ENCODE measurements at regions not wholly inside any gene's neighbourhood (a gene's known extent, or its start where the extent isn't known, plus 50 kb on each side); places are given as distances from the start of the nearest gene placed in this dataset.
A peak's percentile ranks its signal among the peaks of the same experiment; 100 is the strongest.

DNA sequence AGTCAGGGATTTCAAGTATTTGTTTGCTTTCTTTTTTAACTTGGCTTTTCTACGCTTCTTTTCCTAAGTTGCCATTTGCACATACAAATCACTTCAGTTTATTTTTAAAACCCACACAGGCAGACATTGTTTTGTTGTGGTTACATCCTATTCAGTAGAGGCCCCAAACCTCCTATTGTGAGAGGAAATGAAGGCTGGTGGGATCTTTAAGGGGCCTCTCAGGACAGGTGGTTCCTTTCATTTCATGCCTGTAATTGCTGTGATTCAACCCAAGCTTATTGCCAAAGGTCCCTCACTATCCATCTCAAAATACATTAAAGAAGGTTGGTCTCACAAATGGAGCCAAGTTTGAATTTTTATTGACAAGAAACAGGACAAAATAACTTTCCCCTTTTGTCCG lies 257.1 kb downstream of the ADAMTS20 start:
- DNase-seq (ENCODE audit: insufficient read length, low spot score) (no peak), FAIRE-seq (no peak)

- FAIRE-seq = no peak
- DNase-seq (ENCODE audit: insufficient read length, low spot score) = no peak
Observed at GRCh38 chr12:43294147-43294546, 257.9 kb downstream of the ADAMTS20 start.

- FAIRE-seq (no peak), DNase-seq (ENCODE audit: insufficient read length, low spot score) (no peak)
Observed at GRCh38 chr12:43293396-43293795, 258.6 kb downstream of the ADAMTS20 start.

DNA sequence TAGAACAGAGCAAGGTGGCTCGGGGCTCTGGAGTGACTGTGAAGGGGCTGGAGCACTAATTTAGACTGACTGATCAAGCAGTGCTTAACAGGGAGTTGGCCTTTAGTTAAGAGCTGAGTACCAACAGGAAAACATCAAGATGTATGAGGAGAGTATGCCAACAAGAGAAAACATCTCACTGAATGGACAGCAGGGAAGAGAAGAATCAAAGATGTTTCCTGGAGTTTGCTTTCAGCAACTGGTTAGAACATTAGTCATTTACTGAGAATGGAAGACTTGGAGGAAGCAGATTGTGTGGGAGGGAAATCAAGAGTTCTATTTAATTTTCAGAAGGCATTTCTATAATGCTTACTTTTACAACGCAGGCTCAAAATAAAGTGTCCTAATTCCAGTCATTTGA lies 259.3 kb downstream of the ADAMTS20 start:
- FAIRE-seq (peak; percentile 23), DNase-seq (ENCODE audit: insufficient read length, low spot score) (no peak)

- DNase-seq (ENCODE audit: insufficient read length, low spot score) = peak; percentile 25
- FAIRE-seq = peak; percentile 92
Observed at GRCh38 chr12:43291516-43291915, 260.5 kb downstream of the ADAMTS20 start.

GRCh38 chr12:43290836-43291235 lies 261.2 kb downstream of the ADAMTS20 start:
- peak; percentile 62 for FAIRE-seq
- no peak for DNase-seq (ENCODE audit: insufficient read length, low spot score)

DNA sequence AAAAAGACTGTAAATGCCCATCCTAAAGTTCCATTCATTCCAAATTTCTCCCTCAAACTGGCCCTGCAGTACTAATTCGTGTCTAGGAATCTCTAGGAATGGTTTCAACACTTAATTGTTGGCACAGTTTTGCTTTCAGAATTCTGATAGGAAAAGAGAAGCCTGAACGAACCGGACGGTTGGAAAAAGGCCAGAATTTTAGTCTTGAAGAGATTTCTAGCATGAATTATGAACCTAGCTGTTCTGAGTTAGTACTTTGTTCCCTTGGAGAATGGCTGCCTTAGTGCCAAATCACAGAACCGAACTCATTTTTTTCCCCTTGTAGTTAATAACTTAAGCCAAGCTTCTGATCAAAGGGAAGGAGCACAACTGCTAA lies 262.6 kb downstream of the ADAMTS20 start:
- DNase-seq (ENCODE audit: insufficient read length, low spot score) (no peak), FAIRE-seq (no peak)

DNA sequence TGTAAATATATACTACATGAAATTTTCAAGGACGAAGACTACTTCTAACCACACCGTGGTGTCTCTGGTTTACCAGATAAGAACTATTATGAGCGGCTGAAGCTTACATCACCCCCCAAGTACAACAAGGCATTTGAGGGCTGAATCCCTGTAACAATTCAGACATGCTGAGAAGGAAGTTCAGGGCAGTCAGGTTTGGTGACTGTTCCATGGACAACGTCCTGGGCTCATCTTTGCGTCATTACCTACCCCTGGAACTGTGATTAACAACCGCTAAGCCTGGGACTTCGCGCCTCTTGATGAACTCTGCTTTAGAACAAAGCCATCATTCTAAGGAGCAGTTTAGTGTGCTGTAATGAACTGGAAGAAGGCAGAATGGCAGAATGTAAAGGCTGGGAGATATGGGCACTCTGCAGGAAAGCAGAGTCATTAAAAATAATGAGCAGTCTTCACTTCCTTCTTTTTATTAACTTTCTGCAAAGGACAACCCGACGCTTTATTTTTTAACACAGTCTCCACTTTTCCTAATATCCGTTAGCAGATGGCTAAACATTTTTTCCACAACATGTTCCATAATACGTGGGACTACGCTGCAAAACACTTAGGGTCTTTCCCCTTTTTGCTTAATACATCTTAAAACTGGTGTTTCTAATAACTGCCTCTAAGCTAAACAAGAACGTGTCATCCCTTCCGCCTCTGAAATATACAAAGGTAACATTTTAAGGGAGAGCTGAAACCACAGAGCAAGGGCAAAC lies 263.2 kb downstream of the ADAMTS20 start:
- DNase-seq (ENCODE audit: insufficient read length, low spot score) = no peak
- FAIRE-seq = no peak

DNA sequence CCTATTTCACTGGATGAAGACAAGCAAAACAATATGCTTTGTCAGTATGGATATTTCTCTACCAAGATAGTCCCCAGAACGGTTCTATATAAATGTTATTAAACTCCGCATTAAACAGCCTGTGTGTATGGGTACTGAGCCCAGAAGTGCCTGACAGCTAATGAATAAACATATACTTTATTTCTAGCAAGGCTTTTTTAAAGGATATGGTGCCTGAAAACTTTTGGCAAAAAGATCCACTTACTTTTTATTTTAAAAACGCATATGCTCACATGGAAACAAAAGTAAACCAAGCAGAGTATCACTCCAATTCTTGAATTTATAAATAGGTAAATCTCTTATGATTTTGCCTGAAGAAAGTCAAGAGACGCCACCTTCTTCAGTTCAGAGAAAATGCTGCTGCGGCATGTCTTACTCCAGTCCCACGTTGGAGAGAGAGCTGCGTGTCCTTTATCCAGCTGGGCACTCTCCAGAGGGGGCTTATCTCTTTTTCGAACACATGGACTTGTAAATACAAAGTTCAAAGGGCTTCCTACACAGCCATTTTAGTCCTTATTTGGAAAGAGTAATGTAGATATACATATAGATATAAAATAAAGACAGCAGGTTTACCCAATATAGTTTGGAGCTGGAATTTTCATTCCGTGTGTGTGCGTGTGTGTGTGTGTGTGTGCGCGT lies 264.2 kb downstream of the ADAMTS20 start:
- DNase-seq (ENCODE audit: insufficient read length, low spot score) (no peak), FAIRE-seq (no peak)

DNA sequence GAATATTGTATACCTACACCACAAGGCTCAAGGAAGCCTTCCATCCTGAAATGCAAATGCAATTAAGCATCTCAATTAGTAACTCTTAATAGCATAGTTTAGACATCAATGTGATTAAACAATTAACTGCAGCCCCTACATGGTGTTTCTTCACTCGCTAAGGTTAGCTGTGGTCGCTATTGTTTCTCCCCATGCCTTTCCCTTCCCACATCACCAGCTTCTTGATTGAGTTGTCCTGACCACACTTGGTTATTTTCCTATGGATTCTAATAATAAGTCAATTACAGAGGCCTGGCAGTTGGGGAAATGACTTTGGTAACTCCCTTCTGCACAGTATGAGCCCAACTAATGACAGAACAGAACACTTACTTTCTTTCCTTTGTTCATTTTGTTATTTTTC lies 265.0 kb downstream of the ADAMTS20 start:
- DNase-seq (ENCODE audit: insufficient read length, low spot score) (no peak), FAIRE-seq (no peak)

- DNase-seq (ENCODE audit: insufficient read length, low spot score) = peak; percentile 47
- FAIRE-seq = no peak
Observed at GRCh38 chr12:43285159-43285598, 266.8 kb downstream of the ADAMTS20 start.

- no peak for FAIRE-seq
- no peak for DNase-seq (ENCODE audit: insufficient read length, low spot score)
Observed at GRCh38 chr12:43284486-43285158, 267.4 kb downstream of the ADAMTS20 start.

GRCh38 chr12:43283206-43283605 lies 268.8 kb downstream of the ADAMTS20 start:
- no peak for FAIRE-seq
- DNase-seq (ENCODE audit: insufficient read length, low spot score) = no peak

DNA sequence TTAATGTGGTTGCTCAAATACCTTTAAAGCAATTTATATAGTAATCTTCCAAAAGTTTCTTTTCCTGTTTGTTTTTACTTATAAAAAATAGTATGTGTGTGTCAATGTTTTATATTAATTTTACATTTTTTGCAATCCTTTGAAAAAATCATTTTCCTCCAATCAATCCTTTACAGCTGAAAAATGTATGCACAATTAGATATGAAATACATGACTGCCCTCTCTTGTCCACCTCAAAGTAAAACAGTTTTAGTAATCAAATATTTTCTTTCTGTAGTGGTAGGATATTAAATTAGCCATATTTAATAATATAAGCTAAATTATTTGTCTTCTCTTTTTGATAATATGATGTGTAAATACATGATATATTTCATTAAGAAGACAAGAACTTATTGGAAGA lies 269.9 kb downstream of the ADAMTS20 start:
- FAIRE-seq (no peak), DNase-seq (ENCODE audit: insufficient read length, low spot score) (no peak)

GRCh38 chr12:43281563-43281962 lies 270.4 kb downstream of the ADAMTS20 start:
- DNase-seq (ENCODE audit: insufficient read length, low spot score) (no peak), FAIRE-seq (no peak)

- no peak for DNase-seq (ENCODE audit: insufficient read length, low spot score)
- no peak for FAIRE-seq
Observed at GRCh38 chr12:43278541-43278832, 273.5 kb downstream of the ADAMTS20 start.

DNA sequence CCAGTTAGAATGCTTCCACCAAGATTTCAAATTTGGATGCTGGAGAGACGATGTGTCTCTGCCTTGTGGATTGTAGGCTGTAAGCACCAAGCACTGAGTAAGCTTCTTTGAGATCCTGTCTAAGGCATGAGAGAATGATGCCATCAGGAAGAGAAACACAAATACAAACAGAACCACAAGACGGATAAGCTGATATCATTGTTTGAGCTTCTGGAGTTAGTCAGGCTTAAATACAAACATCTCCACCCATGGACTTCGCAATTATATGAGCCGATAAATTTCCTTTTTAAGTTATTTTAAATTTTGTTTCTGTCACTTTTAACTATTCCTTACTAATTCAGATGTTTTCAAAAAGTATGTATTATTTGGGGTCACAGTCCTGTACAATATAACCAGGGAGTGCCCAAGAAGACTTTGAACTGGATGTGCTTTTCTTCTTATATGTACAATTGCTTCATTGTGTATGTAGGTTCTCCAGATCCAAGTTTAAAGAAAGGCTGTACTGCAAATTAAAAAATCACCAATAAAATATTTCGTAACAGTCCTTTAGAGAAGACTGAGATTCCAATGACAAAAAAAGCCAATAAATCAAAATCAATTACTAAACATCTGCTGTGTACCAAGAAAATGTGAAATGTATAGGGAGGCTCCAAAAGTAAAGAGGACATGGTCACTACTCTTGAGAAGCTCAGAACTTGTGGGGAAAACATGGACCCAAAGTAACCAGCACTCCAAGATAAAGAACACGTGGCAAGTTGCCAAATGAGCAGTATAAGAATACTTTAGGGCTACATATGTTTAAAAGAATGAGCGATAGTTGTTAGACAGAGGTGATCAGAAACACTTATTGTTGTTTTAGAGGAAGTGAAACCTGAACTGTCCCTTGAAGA lies 274.1 kb downstream of the ADAMTS20 start:
- DNase-seq (ENCODE audit: insufficient read length, low spot score) (no peak), FAIRE-seq (no peak)

DNA sequence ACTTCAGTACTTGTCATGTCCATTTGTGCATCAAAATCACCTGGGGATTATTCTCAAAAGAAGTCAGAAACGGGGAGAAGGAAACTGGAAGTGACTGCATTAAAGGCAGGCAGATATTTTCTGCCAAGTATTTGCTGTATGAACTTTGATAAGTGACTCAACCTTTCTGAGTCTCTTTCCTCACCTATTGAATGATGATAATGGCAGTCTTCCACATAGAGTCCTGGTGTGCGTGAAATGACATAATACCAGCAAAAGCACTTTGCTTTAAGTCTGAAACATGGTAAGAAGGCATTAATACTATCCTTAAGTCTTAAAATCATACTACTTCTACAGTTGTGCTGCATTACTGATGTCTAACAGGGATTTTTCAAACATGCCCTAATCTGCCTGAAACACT lies 278.5 kb downstream of the ADAMTS20 start:
- no peak for DNase-seq (ENCODE audit: insufficient read length, low spot score)
- FAIRE-seq = no peak

- FAIRE-seq = no peak
- DNase-seq (ENCODE audit: insufficient read length, low spot score) = no peak
Observed at GRCh38 chr12:43271659-43272058, 280.3 kb downstream of the ADAMTS20 start.

DNA sequence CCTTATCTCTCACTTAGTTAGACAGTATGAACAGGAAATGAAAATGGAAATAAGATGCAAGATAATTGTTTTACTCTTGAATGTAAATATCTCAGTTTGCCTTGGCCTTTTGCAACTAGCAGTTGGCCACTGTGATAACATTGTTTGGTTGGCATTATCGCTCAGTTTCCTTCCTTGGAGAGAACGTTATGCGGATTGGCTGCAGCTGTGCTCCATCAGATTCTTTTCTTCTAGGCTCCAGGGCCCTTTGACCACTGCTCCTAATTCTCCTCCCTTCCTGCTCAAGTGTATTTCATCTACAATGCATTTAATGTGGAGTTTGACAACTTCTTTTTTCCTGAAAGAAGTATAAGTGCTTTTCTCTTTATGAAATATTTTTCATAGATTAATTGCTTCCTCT lies 284.2 kb downstream of the ADAMTS20 start:
- no peak for FAIRE-seq
- DNase-seq (ENCODE audit: insufficient read length, low spot score) = no peak

DNA sequence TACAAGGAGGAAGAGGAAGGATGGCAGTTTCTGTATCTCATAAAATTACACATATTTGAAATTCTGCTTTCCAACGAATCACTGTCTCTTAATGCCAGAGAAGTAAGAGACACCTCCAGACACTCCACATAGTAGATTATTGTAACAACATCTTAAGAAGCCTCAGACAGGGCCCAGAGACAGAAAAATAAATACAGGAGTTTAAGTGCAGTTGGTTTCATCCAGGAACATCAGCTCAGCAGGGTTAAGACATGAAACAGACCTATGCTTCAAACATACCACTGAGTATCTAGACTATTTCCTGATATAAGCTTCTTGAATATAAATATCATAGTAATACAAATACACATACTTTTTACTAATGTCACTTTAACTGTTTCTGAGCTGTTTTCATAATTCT lies 290.3 kb downstream of the ADAMTS20 start:
- no peak for DNase-seq (ENCODE audit: insufficient read length, low spot score)
- no peak for FAIRE-seq

Data from HTR-8/SVneo (cell line).